GM12878 (cell line): ENCODE measurements at regions not wholly inside any gene's neighbourhood (a gene's known extent, or its start where the extent isn't known, plus 50 kb on each side); places are given as distances from the start of the nearest gene placed in this dataset.

Source experiments
- ATF2 ChIP-seq: IDR thresholded peaks from 2 replicates; pipeline ENCODE4 v1.6.1; 2012; ENCODE audit warnings: low read length, inconsistent platforms
- CBX5 ChIP-seq: sonication (generic); IDR thresholded peaks from 2 replicates; pipeline ENCODE4 v1.6.1; 2016; ENCODE audit warnings: low read depth, moderate library complexity, mild to moderate bottlenecking, inconsistent platforms
- CHD2 ChIP-seq: IDR thresholded peaks from 2 replicates; pipeline ENCODE4 v1.6.1; 2011; ENCODE audit warnings: low read depth, low read length, improper control_type of control experiment, borderline replicate concordance
- CTCF ChIP-seq, 3 experiments: IDR thresholded peaks in 2 of 3; conservative IDR thresholded peaks in 1 of 3; 2 replicates each; pipeline ENCODE4 v1.5.1; 2011; ENCODE audit warnings: low read depth in 3 of 3, low read length in 3 of 3, mild to moderate bottlenecking in 3 of 3, control low read depth in 2 of 3, moderate library complexity in 2 of 3, inconsistent platforms in 1 of 3, mixed read lengths in 1 of 3; ENCODE audit not compliant: control insufficient read depth in 2 of 3, insufficient read depth in 1 of 3; ENCODE audit errors: extremely low read depth in 1 of 3
- EZH2 ChIP-seq: IDR thresholded peaks from 2 replicates; pipeline ENCODE4 v1.6.1; 2012; ENCODE audit warnings: low read depth, mild to moderate bottlenecking, control low read depth, inconsistent platforms, low read length, borderline replicate concordance; ENCODE audit not compliant: control insufficient read depth
- JUND ChIP-seq: IDR thresholded peaks from 2 replicates; pipeline ENCODE4 v1.6.1; 2012; ENCODE audit warnings: low read depth, mild to moderate bottlenecking, low read length, improper control_type of control experiment, moderate library complexity
- MYC ChIP-seq: IDR thresholded peaks from 2 replicates; pipeline ENCODE4 v1.6.1; 2011; ENCODE audit warnings: mild to moderate bottlenecking, low read length, moderate library complexity, inconsistent platforms; ENCODE audit not compliant: insufficient read depth, insufficient replicate concordance, insufficient read length, severe bottlenecking
- NFYB ChIP-seq: IDR thresholded peaks from 2 replicates; pipeline ENCODE4 v1.6.1; 2011; ENCODE audit warnings: low read depth, mild to moderate bottlenecking, low read length, improper control_type of control experiment, moderate library complexity; ENCODE audit not compliant: insufficient read depth
- PKNOX1 ChIP-seq: fragments of 450-650 bp; IDR thresholded peaks from 2 replicates; pipeline ENCODE4 v1.6.1; 2016; ENCODE audit warnings: mild to moderate bottlenecking
- SREBF2 ChIP-seq: IDR thresholded peaks from 2 replicates; pipeline ENCODE4 v1.6.1; 2012; ENCODE audit warnings: mild to moderate bottlenecking, low read length
- SUPT20H ChIP-seq: IDR thresholded peaks from 2 replicates; pipeline ENCODE4 v1.6.1; 2011; ENCODE audit warnings: low read depth, mild to moderate bottlenecking, low read length, moderate library complexity, borderline replicate concordance; ENCODE audit not compliant: control insufficient read depth
- TAF1 ChIP-seq: IDR thresholded peaks from 2 replicates; pipeline ENCODE4 v1.6.1; 2011; ENCODE audit warnings: mild to moderate bottlenecking, low read depth, low read length, borderline replicate concordance

GRCh38 chr17:77370586-77370985 is 229.8 kb downstream of the SEC14L1 start:
- TF ChIP-seq CTCF (IDR thresholded peaks at IDR 0.05 in 2 of 3, conservative IDR thresholded peaks at IDR 0.05 in 1 of 3; ENCODE audit: control insufficient read depth in 2 of 3, extremely low read depth in 1 of 3, insufficient read depth in 1 of 3, low read depth in 3 of 3, low read length in 3 of 3) (no peak), CBX5 (no peak), CHD2 (no peak), SUPT20H (no peak), MYC (no peak), ATF2 (no peak), SREBF2 (no peak), PKNOX1 (no peak), TAF1 (no peak), EZH2 (no peak), JUND (no peak), NFYB (no peak)
